ENCODE measurements at regions not wholly inside any gene's neighbourhood (a gene's known extent, or its start where the extent isn't known, plus 50 kb on each side); places are given as distances from the start of the nearest gene placed in this dataset.

- TF ChIP-seq CTCF (IDR thresholded peaks at IDR 0.05) = no peak
- TF ChIP-seq POLR2A (IDR thresholded peaks at IDR 0.05) = no peak
- H3K4me3 ChIP-seq (ENCODE audit: low read depth, poor library complexity, severe bottlenecking) = no peak overlapping the region
- intact Hi-C loops (cut with DNase I; ENCODE audit: low total_unique reads) = no loop called here
- WGBS, 2 donors = 88 to 96% methylated on average over 2 of the region's 2 CpGs
- DNase-seq (ENCODE audit: low spot score in 2 of 2) = no peak
These were observed 635.6 kb downstream of the STPG2 start for GRCh38 chr4:97507587-97508245.
